Fibroblast of villous mesenchyme (primary cell): ENCODE measurements at regions not wholly inside any gene's neighbourhood (a gene's known extent, or its start where the extent isn't known, plus 50 kb on each side); places are given as distances from the start of the nearest gene placed in this dataset.

Experiments used
- DNase-seq: peaks from one replicate; pipeline ENCODE4 v3.0.0-alpha.2; 2010; ENCODE audit warnings: low read depth
- H3K4me3 ChIP-seq: 2 replicates; pipeline ENCODE4 v1.5.1; 2011; ENCODE audit warnings: low read depth, mild to moderate bottlenecking, low read length
- CTCF ChIP-seq: IDR thresholded peaks from 2 replicates; pipeline ENCODE4 v1.5.1; 2012; ENCODE audit warnings: low read depth, mild to moderate bottlenecking, low read length; ENCODE audit not compliant: insufficient read depth

GRCh38 chr1:79128722-79129121, 122.2 kb upstream of the ADGRL4 start:
- TF ChIP-seq CTCF = no peak
- peak; percentile 71 for DNase-seq
- no peak overlapping the region for H3K4me3 ChIP-seq

- H3K4me3 ChIP-seq = no peak overlapping the region
- no peak for DNase-seq
- TF ChIP-seq CTCF = no peak
Measured at GRCh38 chr1:79124756-79125155, 118.2 kb upstream of the ADGRL4 start.

GRCh38 chr1:79122521-79122920, 116.0 kb upstream of the ADGRL4 start:
- no peak overlapping the region for H3K4me3 ChIP-seq
- TF ChIP-seq CTCF = no peak
- DNase-seq = no peak

GRCh38 chr1:79117376-79117775, 110.8 kb upstream of the ADGRL4 start:
- H3K4me3 ChIP-seq = no peak overlapping the region
- peak; percentile 2 for DNase-seq
- no peak for TF ChIP-seq CTCF

GRCh38 chr1:79113836-79114235, 107.3 kb upstream of the ADGRL4 start:
- TF ChIP-seq CTCF = no peak
- DNase-seq = no peak
- no peak overlapping the region for H3K4me3 ChIP-seq

- H3K4me3 ChIP-seq = no peak overlapping the region
- no peak for DNase-seq
- no peak for TF ChIP-seq CTCF
Measured at GRCh38 chr1:79110749-79111148, 104.2 kb upstream of the ADGRL4 start.

GRCh38 chr1:79109445-79109844, 102.9 kb upstream of the ADGRL4 start:
- no peak for TF ChIP-seq CTCF
- DNase-seq = no peak
- H3K4me3 ChIP-seq = no peak overlapping the region
